ENCODE measurements at regions not wholly inside any gene's neighbourhood (a gene's known extent, or its start where the extent isn't known, plus 50 kb on each side); places are given as distances from the start of the nearest gene placed in this dataset.

DNA sequence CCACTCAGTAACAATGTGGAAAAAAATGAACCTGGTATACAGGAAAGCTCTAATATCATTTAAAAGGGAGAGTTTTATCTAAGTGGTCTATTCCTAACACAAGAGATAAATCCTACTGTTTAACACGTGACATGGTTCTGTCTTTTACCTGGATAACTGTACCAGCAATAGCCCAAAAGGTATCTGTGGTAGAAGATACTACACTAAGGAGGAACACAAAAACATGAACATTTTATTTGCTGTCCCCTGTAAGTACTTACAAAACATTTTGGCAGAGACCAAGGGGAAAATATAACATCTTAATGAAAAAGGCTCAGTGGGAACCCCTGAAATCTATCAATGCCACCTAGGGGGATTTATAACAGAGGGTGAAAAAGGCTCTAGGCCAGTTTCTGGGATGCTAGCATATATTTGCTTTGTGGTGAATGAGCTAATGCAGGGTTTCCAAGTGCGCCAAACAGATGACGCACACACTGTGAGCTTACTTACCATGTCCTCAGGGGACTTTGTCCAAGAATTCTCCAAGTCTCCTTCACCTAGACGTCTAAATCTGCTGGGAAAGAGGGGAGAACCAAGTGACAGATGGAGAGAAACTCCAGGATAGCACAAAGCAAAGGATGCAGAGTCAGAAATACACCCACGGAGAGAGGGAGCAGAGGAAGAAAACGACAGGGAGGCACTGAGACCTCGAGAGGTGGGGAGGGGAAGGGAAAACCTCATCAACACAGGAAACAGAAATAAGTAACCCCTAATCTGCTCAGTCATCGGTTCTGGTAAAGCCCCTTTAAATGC lies 112.5 kb upstream of the PRNP start:
- 28 to 32% (median 29%) methylated on average over 8 of the region's 8 CpGs for WGBS, 5 donors
- Histone ChIP-seq H3K27ac (no peak overlapping the region), H3K27me3 (replicated peaks in 1 of 7) (peaks cover 0 to 31% (median 7%) of the 10 kb centered on the region in 7 donors), H3K9me3 (no peaks in the 10 kb centered on the region), H3K4me3 (no peak overlapping the region), H3K36me3 (no peaks in the 10 kb centered on the region), H3K4me1 (no peaks in the 10 kb centered on the region)
- DNase-seq, result no peak
- intact Hi-C loops (cut with DNase I; ENCODE audit: low total_unique reads), result no loop called here
- TF ChIP-seq POLR2AphosphoS5 (IDR thresholded peaks at IDR 0.05), result no peak
- TF ChIP-seq, protein P1, sequence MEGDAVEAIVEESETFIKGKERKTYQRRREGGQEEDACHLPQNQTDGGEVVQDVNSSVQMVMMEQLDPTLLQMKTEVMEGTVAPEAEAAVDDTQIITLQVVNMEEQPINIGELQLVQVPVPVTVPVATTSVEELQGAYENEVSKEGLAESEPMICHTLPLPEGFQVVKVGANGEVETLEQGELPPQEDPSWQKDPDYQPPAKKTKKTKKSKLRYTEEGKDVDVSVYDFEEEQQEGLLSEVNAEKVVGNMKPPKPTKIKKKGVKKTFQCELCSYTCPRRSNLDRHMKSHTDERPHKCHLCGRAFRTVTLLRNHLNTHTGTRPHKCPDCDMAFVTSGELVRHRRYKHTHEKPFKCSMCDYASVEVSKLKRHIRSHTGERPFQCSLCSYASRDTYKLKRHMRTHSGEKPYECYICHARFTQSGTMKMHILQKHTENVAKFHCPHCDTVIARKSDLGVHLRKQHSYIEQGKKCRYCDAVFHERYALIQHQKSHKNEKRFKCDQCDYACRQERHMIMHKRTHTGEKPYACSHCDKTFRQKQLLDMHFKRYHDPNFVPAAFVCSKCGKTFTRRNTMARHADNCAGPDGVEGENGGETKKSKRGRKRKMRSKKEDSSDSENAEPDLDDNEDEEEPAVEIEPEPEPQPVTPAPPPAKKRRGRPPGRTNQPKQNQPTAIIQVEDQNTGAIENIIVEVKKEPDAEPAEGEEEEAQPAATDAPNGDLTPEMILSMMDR (IDR thresholded peaks at IDR 0.05 in 8 of 11, conservative IDR thresholded peaks at IDR 0.05 in 3 of 11), result no peak
- no peak for TF ChIP-seq POLR2A (IDR thresholded peaks at IDR 0.05)

DNA sequence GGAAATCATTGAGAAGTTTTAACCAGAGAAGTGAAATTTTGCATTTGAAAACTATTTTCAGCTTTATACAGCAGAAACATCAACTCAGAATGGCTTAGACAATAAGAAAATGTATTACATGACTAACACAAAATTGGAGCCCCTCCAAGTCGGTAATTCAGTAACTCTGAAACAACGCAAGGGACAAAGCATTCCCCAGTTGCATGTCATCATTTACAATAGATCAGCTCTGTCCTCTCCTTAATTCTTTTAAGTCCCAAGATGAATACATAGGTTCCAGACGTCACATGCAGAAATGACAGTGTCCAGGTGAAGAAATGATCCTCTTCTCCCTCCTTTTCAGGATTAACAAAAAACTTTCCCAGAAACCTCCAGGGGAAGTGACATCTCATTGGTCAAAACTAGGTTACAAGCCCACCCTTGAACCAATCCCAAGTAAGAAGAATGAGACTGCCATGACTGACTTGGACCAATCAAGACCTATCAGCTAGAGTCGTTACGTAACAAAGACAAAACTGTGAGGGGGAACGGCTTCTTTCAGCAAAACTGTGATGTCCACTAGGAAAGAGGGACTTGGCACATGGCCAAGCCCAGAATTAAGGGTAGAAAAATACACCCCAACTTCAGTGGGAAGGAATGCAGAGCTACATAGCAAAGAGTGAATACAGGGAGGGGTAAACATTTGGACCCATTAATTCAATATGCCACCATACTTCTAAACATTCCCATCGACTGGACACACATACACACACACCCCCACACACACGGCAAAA lies 114.3 kb upstream of the PRNP start:
- H3K4me1 ChIP-seq, result no peaks in the 10 kb centered on the region
- no peak for TF ChIP-seq POLR2A (IDR thresholded peaks at IDR 0.05)
- TF ChIP-seq POLR2AphosphoS5 (IDR thresholded peaks at IDR 0.05), result no peak
- TF ChIP-seq, protein P1 (IDR thresholded peaks at IDR 0.05 in 8 of 11, conservative IDR thresholded peaks at IDR 0.05 in 3 of 11), result no peak
- intact Hi-C loops (cut with DNase I; ENCODE audit: low total_unique reads), result no loop called here
- no peaks in the 10 kb centered on the region for H3K9me3 ChIP-seq
- H3K36me3 ChIP-seq, result no peaks in the 10 kb centered on the region
- peaks cover 0 to 28% (median 7%) of the 10 kb centered on the region in 7 donors for H3K27me3 ChIP-seq (replicated peaks in 1 of 7)
- 76 to 81% (median 79%) methylated on average over 8 of the region's 8 CpGs for WGBS, 5 donors
- no peak for DNase-seq
- H3K27ac ChIP-seq, result no peak overlapping the region
- no peak overlapping the region for H3K4me3 ChIP-seq

DNA sequence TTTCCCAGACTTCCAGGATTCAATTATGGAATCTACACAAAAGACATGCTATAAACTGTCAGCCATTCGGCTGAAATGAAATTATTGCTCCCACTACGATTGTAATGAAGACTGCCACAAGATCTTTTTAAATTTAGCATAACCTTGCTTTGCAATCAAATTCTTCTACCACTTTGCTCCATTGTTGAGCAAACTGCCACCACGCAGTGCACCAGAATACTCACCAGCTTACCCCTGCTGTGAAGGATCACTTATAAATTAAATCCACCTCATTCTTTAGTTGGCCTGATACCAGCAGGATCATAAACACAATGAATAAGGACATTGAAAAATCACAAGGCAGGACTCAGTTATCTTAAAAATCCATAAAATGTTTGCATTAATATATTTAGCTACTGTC lies 116.4 kb upstream of the PRNP start:
- Histone ChIP-seq H3K4me3 (no peak overlapping the region), H3K27ac (no peak overlapping the region), H3K36me3 (no peaks in the 10 kb centered on the region), H3K4me1 (no peaks in the 10 kb centered on the region), H3K27me3 (replicated peaks in 1 of 7) (peaks cover 0 to 14% (median 7%) of the 10 kb centered on the region in 7 donors), H3K9me3 (no peaks in the 10 kb centered on the region)
- DNase-seq, result no peak
- intact Hi-C loops (cut with DNase I; ENCODE audit: low total_unique reads), result no loop called here
- 88 to 93% (median 89%) methylated on average over 3 of the region's 3 CpGs for WGBS, 5 donors
- no peak for TF ChIP-seq POLR2AphosphoS5 (IDR thresholded peaks at IDR 0.05)
- no peak for TF ChIP-seq POLR2A (IDR thresholded peaks at IDR 0.05)
- TF ChIP-seq, protein P1 (IDR thresholded peaks at IDR 0.05 in 8 of 11, conservative IDR thresholded peaks at IDR 0.05 in 3 of 11), result no peak

DNA sequence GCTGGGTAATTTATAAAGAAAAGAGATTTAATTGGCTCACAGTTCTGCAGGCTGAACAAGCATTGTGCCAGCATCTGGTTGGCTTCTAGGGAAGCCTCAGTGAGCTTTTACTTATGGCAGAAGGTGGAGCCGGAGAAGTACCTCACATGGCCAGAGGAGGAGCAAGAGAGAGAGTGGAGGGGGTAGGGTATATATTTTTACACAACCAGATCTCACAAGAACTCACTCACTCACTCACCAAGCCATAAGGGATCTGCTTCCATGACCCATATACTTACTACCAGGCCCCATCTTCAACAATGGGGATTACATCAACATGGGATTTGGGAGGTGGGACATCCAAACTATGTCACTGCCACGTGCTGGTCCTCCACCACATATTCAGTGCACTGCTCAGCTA lies 117.2 kb upstream of the PRNP start:
- H3K4me1 ChIP-seq, result no peaks in the 10 kb centered on the region
- no peak for DNase-seq
- 72 to 91% (median 83%) methylated on average over 2 of the region's 2 CpGs for WGBS, 5 donors
- H3K9me3 ChIP-seq, result peaks cover 0 to under 1% (median 0%) of the 10 kb centered on the region in 8 donors
- intact Hi-C loops (cut with DNase I; ENCODE audit: low total_unique reads), result no loop called here
- no peak overlapping the region for H3K27ac ChIP-seq
- H3K36me3 ChIP-seq, result no peaks in the 10 kb centered on the region
- TF ChIP-seq, protein P1 (IDR thresholded peaks at IDR 0.05 in 8 of 11, conservative IDR thresholded peaks at IDR 0.05 in 3 of 11), result no peak
- no peak for TF ChIP-seq POLR2AphosphoS5 (IDR thresholded peaks at IDR 0.05)
- TF ChIP-seq POLR2A (IDR thresholded peaks at IDR 0.05), result no peak
- H3K27me3 ChIP-seq (replicated peaks in 1 of 7), result peaks cover 0 to 9% (median 4%) of the 10 kb centered on the region in 7 donors
- no peak overlapping the region for H3K4me3 ChIP-seq
